T-helper 1 cell (primary cell): ENCODE measurements at regions not wholly inside any gene's neighbourhood (a gene's known extent, or its start where the extent isn't known, plus 50 kb on each side); places are given as distances from the start of the nearest gene placed in this dataset.

Experiments used
- DNase-seq, 5 donors: peaks; one replicate each; pipeline ENCODE4 v3.0.0-alpha.2; 2012 to 2020

- no peak for DNase-seq
Measured at GRCh38 chr7:132072873-132073272, 503.4 kb downstream of the PLXNA4 start.

GRCh38 chr7:132072165-132072564 is 504.1 kb downstream of the PLXNA4 start:
- DNase-seq = no peak

GRCh38 chr7:132069306-132069705 is 507.0 kb downstream of the PLXNA4 start:
- no peak for DNase-seq

GRCh38 chr7:132066761-132067171 is 509.5 kb downstream of the PLXNA4 start:
- no peak for DNase-seq

GRCh38 chr7:132065989-132066603 is 509.7 kb upstream of the PODXL start:
- DNase-seq = no peak

GRCh38 chr7:132065193-132065988 is 509.0 kb upstream of the PODXL start:
- DNase-seq = no peak

GRCh38 chr7:132063800-132064199 is 507.4 kb upstream of the PODXL start:
- DNase-seq = no peak

GRCh38 chr7:132061937-132062336 is 505.5 kb upstream of the PODXL start:
- DNase-seq = no peak

- no peak for DNase-seq
Measured at GRCh38 chr7:132059141-132059540, 502.7 kb upstream of the PODXL start.

- no peak for DNase-seq
Measured at GRCh38 chr7:132055336-132056120, 499.1 kb upstream of the PODXL start.

- DNase-seq = no peak
Measured at GRCh38 chr7:132053871-132054270, 497.4 kb upstream of the PODXL start.

GRCh38 chr7:132051311-132051710 is 494.9 kb upstream of the PODXL start:
- no peak for DNase-seq

- DNase-seq = no peak
Measured at GRCh38 chr7:132049462-132050304, 493.3 kb upstream of the PODXL start.

GRCh38 chr7:132045481-132045980 is 489.1 kb upstream of the PODXL start:
- no peak for DNase-seq

GRCh38 chr7:132045002-132045401 is 488.6 kb upstream of the PODXL start:
- no peak for DNase-seq

GRCh38 chr7:132044247-132044646 is 487.8 kb upstream of the PODXL start:
- no peak for DNase-seq

- DNase-seq = no peak
Measured at GRCh38 chr7:132041108-132041507, 484.7 kb upstream of the PODXL start.

GRCh38 chr7:132035517-132036362 is 479.3 kb upstream of the PODXL start:
- DNase-seq = no peak

GRCh38 chr7:132034748-132035416 is 478.5 kb upstream of the PODXL start:
- no peak for DNase-seq

- no peak for DNase-seq
Measured at GRCh38 chr7:132030883-132031282, 474.5 kb upstream of the PODXL start.

- no peak for DNase-seq
Measured at GRCh38 chr7:132030086-132030568, 473.7 kb upstream of the PODXL start.
